Smooth muscle cell (in vitro differentiated cells): ENCODE measurements at regions not wholly inside any gene's neighbourhood (a gene's known extent, or its start where the extent isn't known, plus 50 kb on each side); places are given as distances from the start of the nearest gene placed in this dataset. TPM values are rescaled to one million over a fixed set of nuclear protein-coding genes. Genes with fewer than 3 reads are reported as not detected.

Source experiments
- DNase-seq: peaks from one replicate; lab custom pipeline; 2025; ENCODE audit not compliant: unreplicated experiment; lab: John Stamatoyannopoulos, UW
- H2AFZ ChIP-seq: fragments of 200-600 bp; sonication (generic); 2 replicates; pipeline ENCODE4 v1.6.0; 2016; ENCODE audit warnings: antibody characterized with exemption, low read depth, mild to moderate bottlenecking
- H3F3A ChIP-seq: fragments of 200-600 bp; sonication (generic); 2 replicates; pipeline ENCODE4 v1.6.0; 2017; ENCODE audit warnings: antibody characterized with exemption, low read depth
- H3K27ac ChIP-seq: fragments of 200-600 bp; sonication (generic); 2 replicates; pipeline ENCODE4 v1.5.1; 2016; ENCODE audit warnings: low read depth, mild to moderate bottlenecking
- H3K27me3 ChIP-seq: fragments of 200-600 bp; sonication (generic); 2 replicates; pipeline ENCODE4 v1.6.1; 2016; ENCODE audit warnings: low read depth, mild to moderate bottlenecking
- H3K36me3 ChIP-seq: fragments of 200-600 bp; sonication (generic); 2 replicates; pipeline ENCODE4 v1.5.1; 2016; ENCODE audit warnings: low read depth
- H3K4me1 ChIP-seq: fragments of 200-600 bp; sonication (generic); 2 replicates; pipeline ENCODE4 v1.5.1; 2016; ENCODE audit warnings: low read depth
- H3K4me2 ChIP-seq: fragments of 200-600 bp; sonication (generic); 2 replicates; pipeline ENCODE4 v1.6.0; 2016; ENCODE audit warnings: mild to moderate bottlenecking
- H3K4me3 ChIP-seq: fragments of 200-600 bp; sonication (generic); 2 replicates; pipeline ENCODE4 v1.5.1; 2016; ENCODE audit warnings: mild to moderate bottlenecking
- H3K79me2 ChIP-seq: fragments of 200-600 bp; sonication (generic); 2 replicates; pipeline ENCODE4 v1.6.0; 2016; ENCODE audit warnings: low read depth, mild to moderate bottlenecking
- H3K9ac ChIP-seq: fragments of 200-600 bp; sonication (generic); 2 replicates; pipeline ENCODE4 v1.6.0; 2016; ENCODE audit warnings: low read depth
- H3K9me3 ChIP-seq: fragments of 200-600 bp; sonication (generic); replicated peaks from 2 replicates; pipeline ENCODE4 v1.5.1; 2016; ENCODE audit warnings: low read depth
- H4K20me1 ChIP-seq: fragments of 200-600 bp; sonication (generic); 2 replicates; pipeline ENCODE4 v1.6.0; 2016; ENCODE audit warnings: low read depth
- WGBS: methylation state at CpG from one replicate; pipeline ENCODE4 v1.1.7; 2016; ENCODE audit warnings: low lambda C conversion rate; 5-methylcytosine and 5-hydroxymethylcytosine counted together
- microRNA counts: library from miRNA; unstranded; fragments of <30 nt; microRNA quantifications from one replicate; lab custom pipeline; 2016
- microRNA-seq: library from miRNA; unstranded; fragments of <30 nt; microRNA quantifications from one replicate; pipeline ENCODE4, GENCODE V29; 2016; ENCODE audit warnings: borderline number of aligned reads
- small RNA-seq: library from RNA; depleted of rRNA; stranded (forward); fragments of <200 nt; gene quantifications from one replicate; pipeline ENCODE3, GENCODE V24; 2014
- TF ChIP-seq, protein P1 (sequence below): fragments of 200-600 bp; sonication (generic); IDR thresholded peaks from 2 replicates; pipeline ENCODE4 v1.5.1; 2017; ENCODE audit warnings: borderline replicate concordance, mild to moderate bottlenecking, antibody characterized with exemption; ENCODE audit not compliant: insufficient read depth, poor library complexity, severe bottlenecking

DNA sequence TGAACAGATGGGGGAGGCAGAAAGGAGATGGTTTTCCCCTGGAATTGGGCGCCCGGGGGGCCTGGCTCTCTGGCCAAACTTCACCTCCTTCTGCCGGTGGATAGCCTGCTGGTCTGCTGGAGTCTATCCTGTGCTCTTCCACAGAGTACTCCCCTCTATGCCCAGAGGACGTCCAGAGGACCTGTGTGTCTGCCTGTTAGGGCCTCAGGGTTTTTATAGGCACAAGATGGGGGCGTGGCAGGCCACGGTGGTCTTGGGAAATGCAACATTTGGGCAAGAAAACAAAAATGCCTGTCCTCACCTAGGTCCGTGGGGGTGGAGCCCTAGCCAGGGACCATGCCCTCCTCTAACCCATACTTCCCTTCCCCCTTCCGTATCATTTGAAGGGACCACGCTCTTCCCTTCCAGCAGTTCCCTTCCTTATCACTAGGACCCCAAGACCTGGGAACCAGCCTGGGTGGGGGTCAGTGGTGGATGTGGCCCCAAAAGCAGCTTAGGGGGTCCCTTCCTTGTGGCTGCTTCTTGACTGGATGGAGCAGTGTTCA is 53.6 kb upstream of the ZNF337 start:
- Histone ChIP-seq H3K4me3 (no peak overlapping the region), H3K9me3 (no peaks in the 10 kb centered on the region), H3K4me2 (no peak overlapping the region), H4K20me1 (no peaks in the 10 kb centered on the region), H3F3A (no peaks in the 10 kb centered on the region), H3K27ac (no peak overlapping the region), H3K27me3 (no peaks in the 10 kb centered on the region), H3K4me1 (no peaks in the 10 kb centered on the region), H3K9ac (no peak overlapping the region), H3K36me3 (no peaks in the 10 kb centered on the region), H3K79me2 (no peaks in the 10 kb centered on the region), H2AFZ (no peak overlapping the region)
- TF ChIP-seq, protein P1, sequence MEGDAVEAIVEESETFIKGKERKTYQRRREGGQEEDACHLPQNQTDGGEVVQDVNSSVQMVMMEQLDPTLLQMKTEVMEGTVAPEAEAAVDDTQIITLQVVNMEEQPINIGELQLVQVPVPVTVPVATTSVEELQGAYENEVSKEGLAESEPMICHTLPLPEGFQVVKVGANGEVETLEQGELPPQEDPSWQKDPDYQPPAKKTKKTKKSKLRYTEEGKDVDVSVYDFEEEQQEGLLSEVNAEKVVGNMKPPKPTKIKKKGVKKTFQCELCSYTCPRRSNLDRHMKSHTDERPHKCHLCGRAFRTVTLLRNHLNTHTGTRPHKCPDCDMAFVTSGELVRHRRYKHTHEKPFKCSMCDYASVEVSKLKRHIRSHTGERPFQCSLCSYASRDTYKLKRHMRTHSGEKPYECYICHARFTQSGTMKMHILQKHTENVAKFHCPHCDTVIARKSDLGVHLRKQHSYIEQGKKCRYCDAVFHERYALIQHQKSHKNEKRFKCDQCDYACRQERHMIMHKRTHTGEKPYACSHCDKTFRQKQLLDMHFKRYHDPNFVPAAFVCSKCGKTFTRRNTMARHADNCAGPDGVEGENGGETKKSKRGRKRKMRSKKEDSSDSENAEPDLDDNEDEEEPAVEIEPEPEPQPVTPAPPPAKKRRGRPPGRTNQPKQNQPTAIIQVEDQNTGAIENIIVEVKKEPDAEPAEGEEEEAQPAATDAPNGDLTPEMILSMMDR: no peak
- 95% methylated on average over 9 of the region's 9 CpGs for WGBS
- no peak for DNase-seq

DNA sequence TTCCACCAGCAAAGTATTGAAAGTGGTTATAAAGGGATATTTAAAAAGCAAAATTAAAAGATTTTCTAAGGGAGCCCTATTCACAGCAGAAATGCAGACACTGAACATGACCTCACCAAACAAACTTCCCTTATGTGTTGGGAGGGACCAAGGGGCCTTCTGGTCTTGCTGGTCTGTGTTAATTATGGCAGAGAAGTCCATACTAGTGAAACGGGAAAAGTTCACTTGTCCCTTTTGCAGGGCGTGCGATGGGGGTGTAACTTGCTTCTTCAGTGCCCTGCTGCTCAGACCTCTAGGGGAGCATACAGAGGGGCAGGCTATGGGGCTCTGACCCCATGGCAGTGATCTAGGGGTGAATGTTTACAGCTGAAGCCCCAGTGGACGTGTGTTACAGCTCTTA is 53.0 kb upstream of the ZNF337 start:
- H3K4me2 ChIP-seq: no peak overlapping the region
- no peaks in the 10 kb centered on the region for H3K36me3 ChIP-seq
- H3K9ac ChIP-seq: no peak overlapping the region
- WGBS: 73% methylated on average over 4 of the region's 4 CpGs
- H3K79me2 ChIP-seq: no peaks in the 10 kb centered on the region
- H3K9me3 ChIP-seq: no peaks in the 10 kb centered on the region
- no peak overlapping the region for H2AFZ ChIP-seq
- TF ChIP-seq, protein P1: no peak
- no peak overlapping the region for H3K27ac ChIP-seq
- no peak overlapping the region for H3K4me3 ChIP-seq
- no peaks in the 10 kb centered on the region for H4K20me1 ChIP-seq
- no peaks in the 10 kb centered on the region for H3K27me3 ChIP-seq
- no peak for DNase-seq
- no peaks in the 10 kb centered on the region for H3K4me1 ChIP-seq
- H3F3A ChIP-seq: no peaks in the 10 kb centered on the region

MicroRNA genes in the stretch of these regions (microRNA counts, 767-probe panel; counts per million panel counts)
- microRNA hsa-miR-663a (lab: Ali Mortazavi, UCI): 183 counts per million

Small RNAs in the stretch of these regions (microRNA-seq; reads per million reads assigned to microRNA genes)
- not detected for gene MIR663A

Small RNAs in the stretch of these regions (small RNA-seq; reads per million reads assigned to genes)
- not detected for gene CFTRP1
